Hepatocyte (in vitro differentiated cells): ENCODE measurements at regions not wholly inside any gene's neighbourhood (a gene's known extent, or its start where the extent isn't known, plus 50 kb on each side); places are given as distances from the start of the nearest gene placed in this dataset.

Source experiments
- EZH2 ChIP-seq: fragments of 200-600 bp; sonication (generic); IDR thresholded peaks from 2 replicates; pipeline ENCODE4 v1.6.1; 2016; ENCODE audit warnings: antibody characterized with exemption, mild to moderate bottlenecking, borderline replicate concordance
- EZH2phosphoT487 ChIP-seq: fragments of 200-600 bp; sonication (generic); IDR thresholded peaks from one replicate; pipeline ENCODE4 v1.6.1; 2018; ENCODE audit warnings: antibody characterized with exemption, mild to moderate bottlenecking, low read depth, moderate library complexity; ENCODE audit not compliant: unreplicated experiment, severe bottlenecking
- TF ChIP-seq, protein P1 (sequence below): fragments of 200-600 bp; sonication (generic); IDR thresholded peaks from 2 replicates; pipeline ENCODE4 v1.5.1; 2016; ENCODE audit warnings: antibody characterized with exemption, mild to moderate bottlenecking; ENCODE audit not compliant: poor library complexity

GRCh38 chr7:132063800-132064199 lies 507.4 kb upstream of the PODXL start:
- TF ChIP-seq, protein P1, sequence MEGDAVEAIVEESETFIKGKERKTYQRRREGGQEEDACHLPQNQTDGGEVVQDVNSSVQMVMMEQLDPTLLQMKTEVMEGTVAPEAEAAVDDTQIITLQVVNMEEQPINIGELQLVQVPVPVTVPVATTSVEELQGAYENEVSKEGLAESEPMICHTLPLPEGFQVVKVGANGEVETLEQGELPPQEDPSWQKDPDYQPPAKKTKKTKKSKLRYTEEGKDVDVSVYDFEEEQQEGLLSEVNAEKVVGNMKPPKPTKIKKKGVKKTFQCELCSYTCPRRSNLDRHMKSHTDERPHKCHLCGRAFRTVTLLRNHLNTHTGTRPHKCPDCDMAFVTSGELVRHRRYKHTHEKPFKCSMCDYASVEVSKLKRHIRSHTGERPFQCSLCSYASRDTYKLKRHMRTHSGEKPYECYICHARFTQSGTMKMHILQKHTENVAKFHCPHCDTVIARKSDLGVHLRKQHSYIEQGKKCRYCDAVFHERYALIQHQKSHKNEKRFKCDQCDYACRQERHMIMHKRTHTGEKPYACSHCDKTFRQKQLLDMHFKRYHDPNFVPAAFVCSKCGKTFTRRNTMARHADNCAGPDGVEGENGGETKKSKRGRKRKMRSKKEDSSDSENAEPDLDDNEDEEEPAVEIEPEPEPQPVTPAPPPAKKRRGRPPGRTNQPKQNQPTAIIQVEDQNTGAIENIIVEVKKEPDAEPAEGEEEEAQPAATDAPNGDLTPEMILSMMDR, result no peak
- TF ChIP-seq EZH2 (no peak), EZH2phosphoT487 (no peak)
